CD4-positive, alpha-beta memory T cell (primary cell): ENCODE measurements at regions not wholly inside any gene's neighbourhood (a gene's known extent, or its start where the extent isn't known, plus 50 kb on each side); places are given as distances from the start of the nearest gene placed in this dataset.
A peak's percentile ranks its signal among the peaks of the same experiment; 100 is the strongest.

ENCODE experiments used
- CTCF ChIA-PET: fragments of 350-600 bp; sonication (Branson Sonifier 250); formaldehyde crosslinking; loops from one replicate; lab custom pipeline; 2021; ENCODE audit warnings: inconsistent platforms; ENCODE audit not compliant: partially characterized antibody; lab: Charles Lee
- POLR2A ChIA-PET: fragments of 350-600 bp; sonication (Branson Sonifier 250); formaldehyde crosslinking; loops from one replicate; lab custom pipeline; 2021; ENCODE audit not compliant: partially characterized antibody; lab: Charles Lee
- DNase-seq, 5 donors: peaks; one replicate each; pipeline versions ENCODE4 v3.0.0 to v3.0.0-alpha.2; 2020 to 2022; ENCODE audit warnings: mixed read lengths in 1 of 5
- H3K27ac ChIP-seq: one replicate; pipeline ENCODE4 v1.7.0; 2013; ENCODE audit warnings: low read depth, low read length
- H3K27me3 ChIP-seq: 2 replicates; pipeline ENCODE4 v1.7.0; 2013; ENCODE audit warnings: mild to moderate bottlenecking, low read length, moderate library complexity; ENCODE audit not compliant: insufficient read depth
- H3K36me3 ChIP-seq: 2 replicates; pipeline ENCODE4 v1.7.0; 2013; ENCODE audit warnings: mild to moderate bottlenecking, low read length, moderate library complexity; ENCODE audit not compliant: insufficient read depth
- H3K4me1 ChIP-seq: 2 replicates; pipeline ENCODE4 v1.7.0; 2013; ENCODE audit warnings: mild to moderate bottlenecking, low read length, moderate library complexity; ENCODE audit not compliant: insufficient read depth
- H3K4me3 ChIP-seq, 2 donors: one replicate each; pipeline ENCODE4 v1.7.0; 2013; ENCODE audit warnings: low read length in 2 of 2, mild to moderate bottlenecking in 1 of 2
- H3K9me3 ChIP-seq, 2 donors: one replicate each; pipeline ENCODE4 v1.7.0; 2013; ENCODE audit warnings: low read length in 2 of 2, control low read depth in 1 of 2; ENCODE audit not compliant: control insufficient read depth in 1 of 2
- H3K27ac Mint-ChIP-seq, 7 donors: one replicate each; pipeline ENCODE4 v1.8.0; 2020 to 2021; ENCODE audit warnings: mixed read lengths in 7 of 7, mild to moderate bottlenecking in 6 of 7, inconsistent platforms in 3 of 7, moderate library complexity in 3 of 7
- H3K27me3 Mint-ChIP-seq, 2 donors: one replicate each; pipeline ENCODE4 v1.8.0; 2020 to 2021; ENCODE audit warnings: mixed read lengths in 2 of 2
- H3K36me3 Mint-ChIP-seq, 2 donors: one replicate each; pipeline ENCODE4 v1.8.0; 2020 to 2021; ENCODE audit warnings: mixed read lengths in 2 of 2, inconsistent platforms in 1 of 2, mild to moderate bottlenecking in 1 of 2
- H3K4me1 Mint-ChIP-seq, 4 donors: one replicate each; pipeline ENCODE4 v1.8.0; 2020 to 2021; ENCODE audit warnings: mixed read lengths in 4 of 4, mild to moderate bottlenecking in 1 of 4
- H3K4me3 Mint-ChIP-seq, 8 donors: one replicate each; pipeline ENCODE4 v1.8.0; 2020 to 2021; ENCODE audit warnings: mixed read lengths in 8 of 8, mild to moderate bottlenecking in 7 of 8, moderate library complexity in 6 of 8, inconsistent platforms in 3 of 8
- H3K9me3 Mint-ChIP-seq, 8 donors: one replicate each; pipeline ENCODE4 v1.8.0; 2020 to 2021; ENCODE audit warnings: mixed read lengths in 8 of 8, mild to moderate bottlenecking in 5 of 8, inconsistent platforms in 3 of 8, moderate library complexity in 1 of 8
- intact Hi-C: fragments of 100-400 bp; cut with micrococcal nuclease; formaldehyde crosslinking; loops from one replicate; pipeline ENCODE4 v1.15.1; 2023

- Histone ChIP-seq H3K4me1 (peaks cover 7% of the 10 kb centered on the region), H3K36me3 (no peaks in the 10 kb centered on the region), H3K27ac (peak overlapping the region; percentile 44), H3K9me3 (no peaks in the 10 kb centered on the region), H3K4me3 (peak overlapping the region in 1 of 2 donors; percentile 56), H3K27me3 (no peaks in the 10 kb centered on the region)
- H3K36me3 Mint-ChIP-seq: peaks cover 0 to 2% of the 10 kb centered on the region in 2 donors
- H3K9me3 Mint-ChIP-seq: peaks cover 0 to 2% (median 0%) of the 10 kb centered on the region in 8 donors
- peaks cover 8 to 18% (median 12%) of the 10 kb centered on the region in 4 donors for H3K4me1 Mint-ChIP-seq
- DNase-seq: no peak
- ChIA-PET CTCF (interaction anchor here (0.8 to 8.1 kb wide), 29 partner anchors 12 to 581 kb away, joined by 3 to 134 read pairs (median 13); partner anchors contain the start of genes ANXA2R, TMEM267 and ZNF131), POLR2A (interaction anchor here (1.0 to 7.9 kb wide), 13 partner anchors 19 to 607 kb away, joined by 4 to 177 read pairs (median 22); partner anchors contain the start of genes ANXA2R, C5orf34, HMGCS1 and TMEM267)
- H3K27ac Mint-ChIP-seq: peak overlapping the region in 6 of 7 donors; percentile 66 to 97 (median 93)
- H3K27me3 Mint-ChIP-seq: peaks cover 10% of the 10 kb centered on the region in 2 donors
- intact Hi-C loops: loop anchor here (2.0 to 5.0 kb wide), 7 partner anchors 41 to 1036 kb away; partner anchors contain the start of genes OXCT1, TMEM267 and ZNF131
- H3K4me3 Mint-ChIP-seq: peak overlapping the region; percentile 88 to 97 (median 93)
Observed at GRCh38 chr5:42908086-42908485, 96.4 kb upstream of the SELENOP start.

- POLR2A ChIA-PET: no interaction called here
Observed at GRCh38 chr5:42905827-42906226, 94.1 kb upstream of the SELENOP start.

GRCh38 chr5:42900734-42901133 is 89.0 kb upstream of the SELENOP start:
- H3K27ac ChIP-seq: no peak overlapping the region
- CTCF ChIA-PET: interaction anchor here (0.6 to 1.5 kb wide), 2 partner anchors 10 to 466 kb away, joined by 3 to 7 read pairs; no protein-coding TSS in a partner anchor
- POLR2A ChIA-PET: no interaction called here
- intact Hi-C loops: no loop called here
- no peaks in the 10 kb centered on the region for H3K4me1 ChIP-seq
- no peaks in the 10 kb centered on the region for H3K9me3 ChIP-seq
- Mint-ChIP-seq H3K27me3 (peaks cover 4 to 7% of the 10 kb centered on the region in 2 donors), H3K27ac (no peak overlapping the region), H3K9me3 (no peaks in the 10 kb centered on the region), H3K4me3 (no peak overlapping the region), H3K4me1 (no peaks in the 10 kb centered on the region), H3K36me3 (peaks cover 0 to 3% of the 10 kb centered on the region in 2 donors)
- no peak for DNase-seq
- H3K27me3 ChIP-seq: no peaks in the 10 kb centered on the region
- no peak overlapping the region for H3K4me3 ChIP-seq
- H3K36me3 ChIP-seq: no peaks in the 10 kb centered on the region

More at GRCh38 chr5:42905827-42906226, 94.1 kb upstream of the SELENOP start:
- Mint-ChIP-seq H3K9me3 (peaks cover 0 to 2% (median 0%) of the 10 kb centered on the region in 8 donors), H3K27me3 (peaks cover 10 to 12% of the 10 kb centered on the region in 2 donors), H3K27ac (no peak overlapping the region), H3K4me1 (peaks cover 6 to 14% (median 11%) of the 10 kb centered on the region in 4 donors), H3K36me3 (peaks cover 0 to 2% of the 10 kb centered on the region in 2 donors), H3K4me3 (no peak overlapping the region)
- CTCF ChIA-PET: interaction anchor here (0.6 to 1.5 kb wide), 3 partner anchors 35 to 401 kb away, joined by 3 read pairs; no protein-coding TSS in a partner anchor
- Histone ChIP-seq H3K4me3 (no peak overlapping the region), H3K4me1 (peaks cover 7% of the 10 kb centered on the region), H3K27ac (no peak overlapping the region), H3K36me3 (no peaks in the 10 kb centered on the region), H3K27me3 (no peaks in the 10 kb centered on the region), H3K9me3 (no peaks in the 10 kb centered on the region)
- no peak for DNase-seq
- intact Hi-C loops: loop anchor here (5.0 kb wide), 3 partner anchors 216 to 1034 kb away; partner anchors contain the start of genes OXCT1, TMEM267 and ZNF131

- H3K27me3 ChIP-seq: no peaks in the 10 kb centered on the region
- Mint-ChIP-seq H3K4me1 (no peaks in the 10 kb centered on the region), H3K36me3 (peaks cover 0 to 3% of the 10 kb centered on the region in 2 donors), H3K9me3 (no peaks in the 10 kb centered on the region), H3K27ac (no peak overlapping the region), H3K27me3 (peaks cover 2 to 5% of the 10 kb centered on the region in 2 donors), H3K4me3 (no peak overlapping the region)
- intact Hi-C loops: no loop called here
- H3K36me3 ChIP-seq: no peaks in the 10 kb centered on the region
- H3K4me3 ChIP-seq: no peak overlapping the region
- H3K4me1 ChIP-seq: no peaks in the 10 kb centered on the region
- no peak for DNase-seq
- ChIA-PET POLR2A (no interaction called here), CTCF (interaction anchor here (1.5 to 1.7 kb wide), 2 partner anchors 10 kb away, joined by 4 to 8 read pairs; no protein-coding TSS in a partner anchor)
- no peaks in the 10 kb centered on the region for H3K9me3 ChIP-seq
- H3K27ac ChIP-seq: no peak overlapping the region
Observed at GRCh38 chr5:42898760-42899159, 87.1 kb upstream of the SELENOP start.

- CTCF ChIA-PET: interaction anchor here (1.6 kb wide), 1 partner anchor 12 kb away, joined by 6 read pairs; no protein-coding TSS in a partner anchor
- intact Hi-C loops: no loop called here
- peaks cover 0 to 3% of the 10 kb centered on the region in 2 donors for H3K36me3 Mint-ChIP-seq
Observed at GRCh38 chr5:42896523-42896922, 84.8 kb upstream of the SELENOP start.

GRCh38 chr5:42894057-42894456 is 82.4 kb upstream of the SELENOP start:
- Histone ChIP-seq H3K27ac (no peak overlapping the region), H3K27me3 (no peaks in the 10 kb centered on the region), H3K9me3 (no peaks in the 10 kb centered on the region), H3K4me3 (no peak overlapping the region), H3K4me1 (no peaks in the 10 kb centered on the region), H3K36me3 (no peaks in the 10 kb centered on the region)
- ChIA-PET CTCF (no interaction called here), POLR2A (no interaction called here)
- Mint-ChIP-seq H3K27me3 (peaks cover 4 to 12% of the 10 kb centered on the region in 2 donors), H3K4me1 (no peaks in the 10 kb centered on the region), H3K27ac (no peak overlapping the region), H3K9me3 (no peaks in the 10 kb centered on the region), H3K4me3 (no peak overlapping the region), H3K36me3 (peaks cover 0 to 3% of the 10 kb centered on the region in 2 donors)
- no peak for DNase-seq
- intact Hi-C loops: no loop called here

More at GRCh38 chr5:42896523-42896922, 84.8 kb upstream of the SELENOP start:
- no peak overlapping the region for H3K4me3 Mint-ChIP-seq
- H3K36me3 ChIP-seq: no peaks in the 10 kb centered on the region
- H3K27ac ChIP-seq: no peak overlapping the region
- DNase-seq: no peak
- H3K27me3 ChIP-seq: no peaks in the 10 kb centered on the region
- no peaks in the 10 kb centered on the region for H3K9me3 Mint-ChIP-seq
- peaks cover 0 to 9% of the 10 kb centered on the region in 2 donors for H3K27me3 Mint-ChIP-seq
- no peak overlapping the region for H3K4me3 ChIP-seq
- POLR2A ChIA-PET: no interaction called here
- H3K27ac Mint-ChIP-seq: no peak overlapping the region
- no peaks in the 10 kb centered on the region for H3K4me1 ChIP-seq
- H3K4me1 Mint-ChIP-seq: no peaks in the 10 kb centered on the region
- no peaks in the 10 kb centered on the region for H3K9me3 ChIP-seq

GRCh38 chr5:42889311-42889933 is 77.7 kb upstream of the SELENOP start:
- intact Hi-C loops: loop anchor here (1.0 to 5.0 kb wide), 3 partner anchors 306 to 1033 kb away; no protein-coding TSS in a partner anchor
- H3K4me1 Mint-ChIP-seq: no peaks in the 10 kb centered on the region

More at GRCh38 chr5:42889311-42889933, 77.7 kb upstream of the SELENOP start:
- Histone ChIP-seq H3K4me3 (no peak overlapping the region), H3K27me3 (no peaks in the 10 kb centered on the region), H3K36me3 (no peaks in the 10 kb centered on the region), H3K27ac (no peak overlapping the region), H3K9me3 (no peaks in the 10 kb centered on the region), H3K4me1 (no peaks in the 10 kb centered on the region)
- ChIA-PET CTCF (interaction anchor here (0.5 to 2.7 kb wide), 28 partner anchors 9 to 1033 kb away, joined by 3 to 16 read pairs (median 5); partner anchors contain the start of genes GHR and TMEM267), POLR2A (interaction anchor here (1.2 to 1.4 kb wide), 2 partner anchors 19 to 120 kb away, joined by 3 to 4 read pairs; no protein-coding TSS in a partner anchor)
- H3K27me3 Mint-ChIP-seq: peaks cover 7 to 8% of the 10 kb centered on the region in 2 donors
- no peaks in the 10 kb centered on the region for H3K9me3 Mint-ChIP-seq
- H3K4me3 Mint-ChIP-seq: no peak overlapping the region
- peak in 4 of 5 donors; percentile 48 to 54 (median 51) for DNase-seq
- no peaks in the 10 kb centered on the region for H3K36me3 Mint-ChIP-seq
- H3K27ac Mint-ChIP-seq: no peak overlapping the region
